ENCODE measurements at regions not wholly inside any gene's neighbourhood (a gene's known extent, or its start where the extent isn't known, plus 50 kb on each side); places are given as distances from the start of the nearest gene placed in this dataset.

DNA sequence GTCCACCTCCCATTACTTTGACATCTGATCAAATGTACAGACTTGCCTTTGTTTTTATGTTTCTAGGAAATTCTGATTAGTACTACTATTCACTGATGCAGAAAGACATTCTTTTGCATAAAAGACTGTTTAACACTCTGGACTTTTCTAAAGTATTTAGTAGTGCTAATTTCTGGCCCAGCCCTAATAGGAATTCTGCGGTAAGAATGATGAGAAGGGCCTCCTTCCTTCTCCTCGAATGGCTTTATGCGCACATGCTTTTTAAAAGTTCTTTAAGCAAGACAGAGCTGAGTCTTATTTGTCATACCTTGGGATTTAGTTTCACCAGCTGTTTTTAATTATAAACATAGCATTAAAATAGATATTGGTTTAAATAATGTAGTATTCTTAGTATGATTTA lies 192.3 kb upstream of the RBMS3 start:
- no peak for TF ChIP-seq CTCF (IDR thresholded peaks at IDR 0.05; ENCODE audit: unreplicated experiment)
- CTCF ChIA-PET = no interaction called here
- Mint-ChIP-seq H3K27me3 (ENCODE audit: unreplicated experiment) (no peaks in the 10 kb centered on the region), H3K9me3 (ENCODE audit: low read depth, unreplicated experiment) (no peaks in the 10 kb centered on the region), H3K36me3 (ENCODE audit: insufficient read depth, unreplicated experiment) (no peaks in the 10 kb centered on the region), H3K4me1 (ENCODE audit: low read depth, unreplicated experiment) (no peaks in the 10 kb centered on the region), H3K4me3 (ENCODE audit: low read depth, unreplicated experiment) (no peak overlapping the region), H3K27ac (ENCODE audit: unreplicated experiment) (no peak overlapping the region)
- intact Hi-C loops (cut with micrococcal nuclease; ENCODE audit: unreplicated experiment) = no loop called here
- BruUV-seq (replicated peaks) = no TSS peak
- DNase-seq = no peak

DNA sequence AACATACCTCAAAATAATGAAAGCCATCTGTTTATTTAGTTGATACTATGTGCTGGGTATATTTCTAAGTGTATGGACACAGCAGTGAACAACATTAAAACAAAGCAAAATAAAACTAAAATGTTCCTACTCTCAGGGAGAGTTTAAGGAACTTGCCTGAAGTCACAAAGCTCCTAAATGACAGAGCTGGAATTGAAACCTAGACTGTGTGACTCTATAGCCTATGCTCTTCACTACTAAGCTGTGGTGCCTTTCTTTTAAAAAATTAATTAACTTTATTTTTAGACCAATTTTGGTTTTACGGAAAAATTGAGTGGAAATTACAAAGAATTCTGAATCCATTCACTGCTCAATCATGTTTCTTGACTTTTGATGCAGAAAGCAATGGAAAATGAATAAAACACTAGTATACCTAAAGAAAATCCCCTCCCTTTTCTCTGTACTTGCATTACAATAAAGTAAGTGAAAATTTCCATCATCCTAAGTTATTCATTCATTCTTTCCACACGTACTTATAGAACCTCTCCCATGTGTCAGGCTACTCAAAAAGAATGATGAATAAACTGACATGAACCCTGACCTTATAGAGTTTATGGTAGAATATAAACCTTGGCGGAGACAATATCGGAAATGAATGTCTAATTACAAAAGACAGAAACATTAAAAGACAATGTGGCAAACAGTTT lies 189.8 kb upstream of the RBMS3 start:
- CTCF ChIA-PET = no interaction called here
- H3K4me1 Mint-ChIP-seq (ENCODE audit: low read depth, unreplicated experiment) = no peaks in the 10 kb centered on the region
- BruUV-seq (replicated peaks) = no TSS peak
- no peak for TF ChIP-seq CTCF (IDR thresholded peaks at IDR 0.05; ENCODE audit: unreplicated experiment)
- intact Hi-C loops (cut with micrococcal nuclease; ENCODE audit: unreplicated experiment) = no loop called here
- H3K27ac Mint-ChIP-seq (ENCODE audit: unreplicated experiment) = no peak overlapping the region
- no peaks in the 10 kb centered on the region for H3K36me3 Mint-ChIP-seq (ENCODE audit: insufficient read depth, unreplicated experiment)
- no peak overlapping the region for H3K4me3 Mint-ChIP-seq (ENCODE audit: low read depth, unreplicated experiment)
- no peaks in the 10 kb centered on the region for H3K9me3 Mint-ChIP-seq (ENCODE audit: low read depth, unreplicated experiment)
- no peak for DNase-seq
- H3K27me3 Mint-ChIP-seq (ENCODE audit: unreplicated experiment) = no peaks in the 10 kb centered on the region

DNA sequence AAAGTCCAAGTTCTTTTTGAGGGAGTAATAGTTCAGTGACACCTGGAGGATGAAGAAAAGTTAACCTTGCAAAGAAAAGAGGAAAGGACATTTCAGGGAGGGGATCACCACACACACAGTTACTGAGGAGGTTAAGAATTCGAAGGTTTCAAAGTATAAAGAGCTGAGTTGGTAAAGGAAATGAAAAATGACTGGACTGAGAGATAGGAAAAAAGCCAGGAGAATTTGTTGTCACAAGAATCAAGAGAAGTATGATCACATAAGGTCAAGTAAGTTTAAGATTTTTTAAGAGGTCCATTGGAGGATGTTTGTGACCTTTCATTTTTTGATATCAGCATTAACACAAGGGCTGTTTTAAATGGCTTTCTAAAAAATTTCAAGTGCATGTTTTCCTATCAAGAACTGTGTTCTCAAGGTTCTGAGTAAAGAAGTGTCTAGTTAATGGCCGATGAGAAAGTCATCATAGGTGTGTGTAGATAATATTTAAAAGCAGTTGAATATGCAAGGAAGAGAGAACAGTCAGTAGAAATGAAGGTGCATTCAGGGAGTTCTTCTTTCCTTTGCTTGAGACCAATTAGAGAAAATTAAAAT lies 189.2 kb upstream of the RBMS3 start:
- no peak overlapping the region for H3K4me3 Mint-ChIP-seq (ENCODE audit: low read depth, unreplicated experiment)
- CTCF ChIA-PET = no interaction called here
- no peak for TF ChIP-seq CTCF (IDR thresholded peaks at IDR 0.05; ENCODE audit: unreplicated experiment)
- no peaks in the 10 kb centered on the region for H3K27me3 Mint-ChIP-seq (ENCODE audit: unreplicated experiment)
- H3K9me3 Mint-ChIP-seq (ENCODE audit: low read depth, unreplicated experiment) = no peaks in the 10 kb centered on the region
- H3K27ac Mint-ChIP-seq (ENCODE audit: unreplicated experiment) = no peak overlapping the region
- H3K4me1 Mint-ChIP-seq (ENCODE audit: low read depth, unreplicated experiment) = no peaks in the 10 kb centered on the region
- intact Hi-C loops (cut with micrococcal nuclease; ENCODE audit: unreplicated experiment) = no loop called here
- H3K36me3 Mint-ChIP-seq (ENCODE audit: insufficient read depth, unreplicated experiment) = no peaks in the 10 kb centered on the region
- no peak for DNase-seq
- BruUV-seq (replicated peaks) = no TSS peak

- Mint-ChIP-seq H3K27ac (ENCODE audit: unreplicated experiment) (no peak overlapping the region), H3K9me3 (ENCODE audit: low read depth, unreplicated experiment) (no peaks in the 10 kb centered on the region), H3K27me3 (ENCODE audit: unreplicated experiment) (no peaks in the 10 kb centered on the region), H3K36me3 (ENCODE audit: insufficient read depth, unreplicated experiment) (no peaks in the 10 kb centered on the region), H3K4me1 (ENCODE audit: low read depth, unreplicated experiment) (no peaks in the 10 kb centered on the region), H3K4me3 (ENCODE audit: low read depth, unreplicated experiment) (no peak overlapping the region)
- intact Hi-C loops (cut with micrococcal nuclease; ENCODE audit: unreplicated experiment) = no loop called here
- no peak for DNase-seq
- no TSS peak for BruUV-seq (replicated peaks)
- CTCF ChIA-PET = no interaction called here
- no peak for TF ChIP-seq CTCF (IDR thresholded peaks at IDR 0.05; ENCODE audit: unreplicated experiment)
Measured at GRCh38 chr3:29092348-29092747, 188.5 kb upstream of the RBMS3 start.

All from Calu3 (cell line).